ENCODE measurements at regions not wholly inside any gene's neighbourhood (a gene's known extent, or its start where the extent isn't known, plus 50 kb on each side); places are given as distances from the start of the nearest gene placed in this dataset.

GRCh38 chr3:109685084-109686079, 348.0 kb upstream of the DPPA4 start:
- TF ChIP-seq CTCF (IDR thresholded peaks at IDR 0.05) = no peak
- no peak for TF ChIP-seq POLR2A (IDR thresholded peaks at IDR 0.05)

All from Peyer's patch (tissue), 4 donors.